ENCODE measurements at regions not wholly inside any gene's neighbourhood (a gene's known extent, or its start where the extent isn't known, plus 50 kb on each side); places are given as distances from the start of the nearest gene placed in this dataset.

DNA sequence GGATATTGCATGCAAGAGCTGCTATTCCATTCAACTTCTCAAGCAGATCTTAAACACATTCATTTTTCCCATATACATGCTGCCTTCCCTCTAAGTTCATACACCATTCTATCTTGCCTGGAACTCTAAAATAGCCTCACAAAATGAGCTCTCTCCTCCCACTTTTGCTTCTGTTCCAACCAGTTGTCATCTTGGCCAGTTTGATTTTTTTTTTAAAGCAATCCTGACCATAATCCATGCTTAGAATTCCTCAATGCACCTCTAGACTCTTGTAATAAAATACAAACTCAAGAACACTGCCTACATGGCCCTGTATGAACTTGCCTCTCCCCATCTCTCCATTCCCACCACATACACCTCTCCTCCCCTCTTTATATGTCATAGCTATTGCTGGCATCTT is 68.6 kb upstream of the NPHP3 start:
- no peak for TF ChIP-seq EZH2 (IDR thresholded peaks at IDR 0.05)
- TF ChIP-seq, protein P1, sequence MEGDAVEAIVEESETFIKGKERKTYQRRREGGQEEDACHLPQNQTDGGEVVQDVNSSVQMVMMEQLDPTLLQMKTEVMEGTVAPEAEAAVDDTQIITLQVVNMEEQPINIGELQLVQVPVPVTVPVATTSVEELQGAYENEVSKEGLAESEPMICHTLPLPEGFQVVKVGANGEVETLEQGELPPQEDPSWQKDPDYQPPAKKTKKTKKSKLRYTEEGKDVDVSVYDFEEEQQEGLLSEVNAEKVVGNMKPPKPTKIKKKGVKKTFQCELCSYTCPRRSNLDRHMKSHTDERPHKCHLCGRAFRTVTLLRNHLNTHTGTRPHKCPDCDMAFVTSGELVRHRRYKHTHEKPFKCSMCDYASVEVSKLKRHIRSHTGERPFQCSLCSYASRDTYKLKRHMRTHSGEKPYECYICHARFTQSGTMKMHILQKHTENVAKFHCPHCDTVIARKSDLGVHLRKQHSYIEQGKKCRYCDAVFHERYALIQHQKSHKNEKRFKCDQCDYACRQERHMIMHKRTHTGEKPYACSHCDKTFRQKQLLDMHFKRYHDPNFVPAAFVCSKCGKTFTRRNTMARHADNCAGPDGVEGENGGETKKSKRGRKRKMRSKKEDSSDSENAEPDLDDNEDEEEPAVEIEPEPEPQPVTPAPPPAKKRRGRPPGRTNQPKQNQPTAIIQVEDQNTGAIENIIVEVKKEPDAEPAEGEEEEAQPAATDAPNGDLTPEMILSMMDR (IDR thresholded peaks at IDR 0.05 in 2 of 3, conservative IDR thresholded peaks at IDR 0.05 in 1 of 3; ENCODE audit: borderline replicate concordance in 1 of 3, insufficient read depth in 1 of 3, low read depth in 2 of 3, low read length in 2 of 3), result no peak
- no peak for TF ChIP-seq ZNF274 (IDR thresholded peaks at IDR 0.05; ENCODE audit: low read depth, low read length)
- TF ChIP-seq, protein P2, sequence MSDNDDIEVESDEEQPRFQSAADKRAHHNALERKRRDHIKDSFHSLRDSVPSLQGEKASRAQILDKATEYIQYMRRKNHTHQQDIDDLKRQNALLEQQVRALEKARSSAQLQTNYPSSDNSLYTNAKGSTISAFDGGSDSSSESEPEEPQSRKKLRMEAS (IDR thresholded peaks at IDR 0.05), result no peak
- TF ChIP-seq RAD21 (IDR thresholded peaks at IDR 0.05; ENCODE audit: low read depth), result no peak
- no peak for TF ChIP-seq SIN3A (IDR thresholded peaks at IDR 0.05; ENCODE audit: low read depth)
- no peak for TF ChIP-seq ZFX (IDR thresholded peaks at IDR 0.05)
- TF ChIP-seq TCF7L2 (IDR thresholded peaks at IDR 0.05; ENCODE audit: borderline replicate concordance, extremely low read depth, insufficient read depth, insufficient read length), result no peak
- no peaks in the 10 kb centered on the region for H3K79me2 ChIP-seq (ENCODE audit: insufficient read depth, low read length)
- DNase-seq (ENCODE audit: low read depth, low spot score) (no peak), ATAC-seq (no peak)
- H3K36me3 ChIP-seq (ENCODE audit: control insufficient read depth in 1 of 2, insufficient read depth in 2 of 2, low read length in 2 of 2), result no peaks in the 10 kb centered on the region
- H3K4me1 ChIP-seq (ENCODE audit: control insufficient read depth in 1 of 2, insufficient read depth in 2 of 2, low read length in 2 of 2), result no peaks in the 10 kb centered on the region
- ChIA-PET POLR2A (no interaction called here), CTCF (no interaction called here), RAD21 (ENCODE audit: low non-redundant PET in 1 of 2, low total read pairs in 2 of 2, uncharacterized antibody in 2 of 2, unreplicated experiment in 2 of 2) (no interaction called here)
- H3K9me3 ChIP-seq (ENCODE audit: control insufficient read depth in 1 of 2, insufficient read depth in 1 of 2, low read depth in 1 of 2, low read length in 2 of 2), result no peaks in the 10 kb centered on the region
- BruUV-seq (replicated peaks), result no TSS peak
- H3K4me2 ChIP-seq (ENCODE audit: low read length), result no peak overlapping the region
- H4K20me1 ChIP-seq (ENCODE audit: insufficient read depth), result no peaks in the 10 kb centered on the region
- no peak overlapping the region for H3K9ac ChIP-seq (ENCODE audit: low read length)
- intact Hi-C loops (cut with micrococcal nuclease), result no loop called here
- H2AFZ ChIP-seq (ENCODE audit: low read depth, low read length, poor library complexity, severe bottlenecking), result no peak overlapping the region
- H3K4me3 ChIP-seq (replicated peaks in 1 of 2; ENCODE audit: low read depth in 1 of 2, low read length in 2 of 2), result no peak overlapping the region
- H3K27ac ChIP-seq (ENCODE audit: low read depth, low read length), result no peak overlapping the region
- no peaks in the 10 kb centered on the region for H3K9me2 ChIP-seq (ENCODE audit: insufficient read depth)
- H3K27me3 ChIP-seq (ENCODE audit: insufficient read depth, low read length), result peaks cover 30% of the 10 kb centered on the region

DNA sequence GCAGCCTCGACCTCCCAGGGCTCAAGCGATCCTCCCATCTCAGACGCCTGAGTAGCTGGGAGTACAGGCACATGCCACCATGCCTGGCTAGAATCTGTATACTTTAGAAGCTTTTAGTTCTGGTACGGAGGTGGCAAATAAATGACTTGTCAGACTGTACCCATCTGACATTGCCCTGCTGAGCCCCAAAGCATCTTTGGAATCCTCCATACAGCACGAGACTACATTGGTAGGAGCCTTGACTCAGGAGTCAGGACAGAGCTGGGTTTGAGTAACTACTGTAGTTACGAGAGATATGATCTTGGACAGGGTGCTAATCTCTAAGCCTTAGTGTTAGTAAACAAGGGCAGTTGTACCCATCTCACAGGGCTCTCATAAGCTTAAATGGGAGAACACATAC is 67.8 kb upstream of the NPHP3 start:
- H3K79me2 ChIP-seq (ENCODE audit: insufficient read depth, low read length), result no peaks in the 10 kb centered on the region
- no peak overlapping the region for H3K9ac ChIP-seq (ENCODE audit: low read length)
- H3K9me2 ChIP-seq (ENCODE audit: insufficient read depth), result no peaks in the 10 kb centered on the region
- H3K4me2 ChIP-seq (ENCODE audit: low read length), result no peak overlapping the region
- intact Hi-C loops (cut with micrococcal nuclease), result no loop called here
- no peak overlapping the region for H2AFZ ChIP-seq (ENCODE audit: low read depth, low read length, poor library complexity, severe bottlenecking)
- H3K9me3 ChIP-seq (ENCODE audit: control insufficient read depth in 1 of 2, insufficient read depth in 1 of 2, low read depth in 1 of 2, low read length in 2 of 2), result no peaks in the 10 kb centered on the region
- no peaks in the 10 kb centered on the region for H3K4me1 ChIP-seq (ENCODE audit: control insufficient read depth in 1 of 2, insufficient read depth in 2 of 2, low read length in 2 of 2)
- H3K36me3 ChIP-seq (ENCODE audit: control insufficient read depth in 1 of 2, insufficient read depth in 2 of 2, low read length in 2 of 2), result no peaks in the 10 kb centered on the region
- no peak overlapping the region for H3K27ac ChIP-seq (ENCODE audit: low read depth, low read length)
- CTCF ChIA-PET, result no interaction called here
- DNase-seq (ENCODE audit: low read depth, low spot score) (no peak), ATAC-seq (no peak)
- H3K27me3 ChIP-seq (ENCODE audit: insufficient read depth, low read length), result peaks cover 30% of the 10 kb centered on the region
- TF ChIP-seq SIN3A (IDR thresholded peaks at IDR 0.05; ENCODE audit: low read depth) (no peak), POLR2AphosphoS5 (IDR thresholded peaks at IDR 0.05; ENCODE audit: low read depth, low read length) (no peak), ZNF274 (IDR thresholded peaks at IDR 0.05; ENCODE audit: low read depth, low read length) (no peak), EZH2phosphoT487 (IDR thresholded peaks at IDR 0.05; ENCODE audit: borderline replicate concordance) (no peak), SP1 (IDR thresholded peaks at IDR 0.05; ENCODE audit: low read depth) (no peak), ZFX (IDR thresholded peaks at IDR 0.05) (no peak), FOSL1 (IDR thresholded peaks at IDR 0.05; ENCODE audit: low read depth) (no peak), JUND (IDR thresholded peaks at IDR 0.05) (no peak), EGR1 (IDR thresholded peaks at IDR 0.05; ENCODE audit: low read depth) (no peak)
- TF ChIP-seq, protein P3, sequence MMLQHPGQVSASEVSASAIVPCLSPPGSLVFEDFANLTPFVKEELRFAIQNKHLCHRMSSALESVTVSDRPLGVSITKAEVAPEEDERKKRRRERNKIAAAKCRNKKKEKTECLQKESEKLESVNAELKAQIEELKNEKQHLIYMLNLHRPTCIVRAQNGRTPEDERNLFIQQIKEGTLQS (IDR thresholded peaks at IDR 0.05), result no peak
- no TSS peak for BruUV-seq (replicated peaks)
- no peaks in the 10 kb centered on the region for H4K20me1 ChIP-seq (ENCODE audit: insufficient read depth)
- RAD21 ChIA-PET (ENCODE audit: low non-redundant PET in 1 of 2, low total read pairs in 2 of 2, uncharacterized antibody in 2 of 2, unreplicated experiment in 2 of 2), result no interaction called here
- POLR2A ChIA-PET, result no interaction called here
- H3K4me3 ChIP-seq (replicated peaks in 1 of 2; ENCODE audit: low read depth in 1 of 2, low read length in 2 of 2), result no peak overlapping the region

Measured in HCT116 (cell line).